C4-2B (cell line): ENCODE measurements at regions not wholly inside any gene's neighbourhood (a gene's known extent, or its start where the extent isn't known, plus 50 kb on each side); places are given as distances from the start of the nearest gene placed in this dataset.

Experiments
- H3K27ac ChIP-seq: fragments of 450-650 bp; 2 replicates; pipeline ENCODE4 v1.5.1; 2017
- ZFX ChIP-seq: fragments of 450-650 bp; IDR thresholded peaks from 2 replicates; pipeline ENCODE4 v1.6.1; 2017
- TF ChIP-seq, protein P1 (sequence below): fragments of 450-650 bp; conservative IDR thresholded peaks from 2 replicates; pipeline ENCODE4 v1.5.1; 2017; ENCODE audit warnings: mild to moderate bottlenecking

DNA sequence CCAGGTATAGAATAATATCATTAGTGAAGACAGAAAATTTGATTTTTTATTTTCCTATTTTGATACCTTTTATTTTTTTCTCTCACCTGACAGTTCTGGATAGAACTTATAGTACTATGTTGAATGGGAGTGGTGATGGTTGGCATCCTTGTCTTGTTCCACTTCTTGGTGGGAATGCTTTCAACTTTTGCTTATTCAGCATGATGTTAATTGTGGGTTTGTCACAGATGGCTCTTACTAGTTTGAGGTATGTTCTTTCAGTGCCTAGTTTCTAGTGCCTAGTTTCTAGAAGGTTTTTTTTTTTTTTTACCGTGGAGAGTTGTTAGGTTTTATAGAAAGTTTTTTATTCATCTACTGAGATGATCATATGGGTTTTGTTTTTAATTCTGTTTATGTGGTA is 516.3 kb upstream of the NOVA1 start:
- H3K27ac ChIP-seq: no peak overlapping the region
- no peak for TF ChIP-seq ZFX
- TF ChIP-seq, protein P1, sequence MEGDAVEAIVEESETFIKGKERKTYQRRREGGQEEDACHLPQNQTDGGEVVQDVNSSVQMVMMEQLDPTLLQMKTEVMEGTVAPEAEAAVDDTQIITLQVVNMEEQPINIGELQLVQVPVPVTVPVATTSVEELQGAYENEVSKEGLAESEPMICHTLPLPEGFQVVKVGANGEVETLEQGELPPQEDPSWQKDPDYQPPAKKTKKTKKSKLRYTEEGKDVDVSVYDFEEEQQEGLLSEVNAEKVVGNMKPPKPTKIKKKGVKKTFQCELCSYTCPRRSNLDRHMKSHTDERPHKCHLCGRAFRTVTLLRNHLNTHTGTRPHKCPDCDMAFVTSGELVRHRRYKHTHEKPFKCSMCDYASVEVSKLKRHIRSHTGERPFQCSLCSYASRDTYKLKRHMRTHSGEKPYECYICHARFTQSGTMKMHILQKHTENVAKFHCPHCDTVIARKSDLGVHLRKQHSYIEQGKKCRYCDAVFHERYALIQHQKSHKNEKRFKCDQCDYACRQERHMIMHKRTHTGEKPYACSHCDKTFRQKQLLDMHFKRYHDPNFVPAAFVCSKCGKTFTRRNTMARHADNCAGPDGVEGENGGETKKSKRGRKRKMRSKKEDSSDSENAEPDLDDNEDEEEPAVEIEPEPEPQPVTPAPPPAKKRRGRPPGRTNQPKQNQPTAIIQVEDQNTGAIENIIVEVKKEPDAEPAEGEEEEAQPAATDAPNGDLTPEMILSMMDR: no peak

DNA sequence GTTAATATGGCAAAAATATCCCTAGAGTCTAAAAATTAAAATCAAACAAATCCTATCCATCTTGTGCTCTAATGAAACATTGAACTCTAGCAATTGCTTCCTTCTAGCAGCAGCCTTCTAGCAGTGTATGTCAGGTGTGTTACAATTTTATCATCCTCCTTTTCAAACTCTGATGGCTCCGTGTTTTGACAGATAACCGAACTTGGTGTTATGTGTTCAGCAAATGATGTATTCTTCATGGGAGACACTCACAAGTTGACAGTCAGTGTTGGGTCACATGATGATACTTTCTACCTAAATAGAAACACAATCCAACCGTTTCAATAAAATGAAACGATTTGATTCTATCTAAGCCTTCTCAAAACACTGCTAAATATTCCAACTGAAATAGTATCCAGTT is 525.3 kb upstream of the NOVA1 start:
- no peak for TF ChIP-seq ZFX
- TF ChIP-seq, protein P1: no peak

DNA sequence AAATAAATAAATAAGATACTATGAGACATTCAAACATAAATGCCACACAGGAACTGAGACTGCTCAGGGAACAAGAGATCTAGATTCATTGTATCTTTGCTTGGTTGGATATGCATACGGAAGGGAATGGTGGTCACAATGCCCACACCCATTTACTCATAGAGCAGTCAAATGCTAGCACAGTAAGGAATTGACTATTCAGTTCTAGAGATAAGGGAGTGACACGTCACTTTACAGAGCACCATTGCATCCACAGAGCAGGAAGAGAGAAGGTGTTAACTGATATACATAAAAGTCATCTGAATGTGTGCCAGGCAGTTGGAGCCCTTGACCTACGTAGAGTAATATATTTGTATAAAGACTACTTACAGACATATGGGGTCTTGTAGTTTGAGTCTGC is 530.0 kb upstream of the NOVA1 start:
- TF ChIP-seq, protein P1: no peak
- no peak for TF ChIP-seq ZFX
- H3K27ac ChIP-seq: no peak overlapping the region

More for the DNA sequence above, 525.3 kb upstream of the NOVA1 start:
- no peak overlapping the region for H3K27ac ChIP-seq

DNA sequence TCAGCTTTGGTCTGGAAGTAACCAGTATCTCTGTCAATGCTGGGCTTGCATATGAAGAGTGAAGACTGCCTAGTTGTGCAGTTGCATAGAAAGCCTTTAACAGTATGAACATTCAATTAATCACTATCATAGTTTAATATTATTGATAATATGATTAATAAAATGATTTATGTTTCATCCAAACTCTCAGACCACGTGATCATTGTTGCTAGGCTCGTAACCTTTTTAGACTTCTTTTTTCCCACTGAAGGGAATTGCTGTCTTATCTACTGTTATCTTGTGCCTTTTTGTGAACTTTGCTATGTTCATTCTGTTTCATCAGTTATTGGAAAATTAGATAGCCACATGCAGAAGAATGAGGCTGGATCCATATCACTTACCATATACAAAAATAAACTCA is 536.4 kb upstream of the NOVA1 start:
- H3K27ac ChIP-seq: no peak overlapping the region
- TF ChIP-seq ZFX: no peak
- TF ChIP-seq, protein P1: no peak

DNA sequence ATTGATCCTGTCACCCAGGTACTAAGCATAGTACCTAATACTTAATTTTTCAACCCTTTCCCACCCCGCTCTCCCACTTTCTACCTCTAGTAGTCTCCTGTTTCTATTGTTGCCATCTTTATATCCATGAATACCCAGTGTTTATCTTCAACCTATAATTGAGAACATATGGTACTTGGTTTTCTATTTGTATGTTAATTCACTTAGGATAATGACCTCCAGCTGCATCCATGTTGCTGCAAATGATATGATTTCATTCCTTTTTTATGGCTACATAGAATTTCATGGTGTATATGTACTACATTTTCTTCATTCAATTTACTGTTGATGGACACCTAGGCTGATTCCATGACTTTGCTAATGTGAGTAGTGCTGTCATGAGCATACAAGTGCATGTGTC is 547.3 kb upstream of the NOVA1 start:
- H3K27ac ChIP-seq: no peak overlapping the region
- no peak for TF ChIP-seq ZFX
- TF ChIP-seq, protein P1: no peak

DNA sequence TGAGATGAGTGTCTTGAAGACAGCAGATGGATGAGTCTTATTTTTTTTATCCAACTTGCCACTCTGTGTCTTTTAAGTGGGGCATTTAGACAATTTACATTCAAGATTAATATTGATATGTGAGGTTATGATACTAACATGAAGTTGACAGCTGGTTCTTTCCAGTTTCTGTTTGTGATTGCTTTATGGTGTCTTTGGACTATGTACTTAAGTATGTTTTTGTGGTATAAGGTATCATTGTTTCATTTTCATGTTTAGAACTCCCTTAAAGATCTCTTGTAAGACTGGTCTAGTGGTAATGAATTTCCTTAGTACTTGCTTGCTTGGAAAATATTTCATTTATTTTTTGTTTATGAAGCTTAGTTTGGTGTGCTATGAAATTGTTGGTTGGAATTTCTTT is 550.3 kb upstream of the NOVA1 start:
- H3K27ac ChIP-seq: no peak overlapping the region
- TF ChIP-seq, protein P1: no peak
- no peak for TF ChIP-seq ZFX

DNA sequence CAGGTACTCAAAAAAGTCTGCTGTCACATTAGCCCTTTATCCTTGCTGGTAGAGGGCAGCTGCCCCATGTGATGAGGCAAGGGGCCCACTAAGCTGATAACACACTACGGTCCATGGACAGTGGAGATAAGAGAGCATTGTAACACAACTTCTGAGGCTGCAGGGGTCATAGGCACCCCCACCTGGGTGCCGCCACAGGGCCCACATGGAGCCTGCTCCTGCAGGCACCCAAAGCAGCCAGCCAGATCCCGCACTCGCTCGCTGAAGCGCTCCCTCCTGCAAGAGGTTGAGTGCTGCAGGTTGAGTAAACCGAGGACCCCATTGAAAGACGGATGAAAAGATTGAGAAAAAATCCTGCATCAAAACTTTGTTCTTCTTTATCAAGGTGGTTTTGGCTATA is 566.3 kb upstream of the NOVA1 start:
- TF ChIP-seq, protein P1: no peak
- no peak for TF ChIP-seq ZFX
- no peak overlapping the region for H3K27ac ChIP-seq
